Uterus (tissue), 2 donors: ENCODE measurements at regions not wholly inside any gene's neighbourhood (a gene's known extent, or its start where the extent isn't known, plus 50 kb on each side); places are given as distances from the start of the nearest gene placed in this dataset.

Experiments used
- CTCF ChIP-seq, 4 experiments: fragments of 200-600 bp in 2 of 4; fragments of 450-650 bp in 2 of 4; sonication (generic) in 2 of 4; IDR thresholded peaks; one replicate each; pipeline ENCODE4 v1.5.1; 2016 to 2019; ENCODE audit warnings: antibody characterized with exemption in 4 of 4, mild to moderate bottlenecking in 2 of 4, moderate library complexity in 1 of 4
- POLR2A ChIP-seq, 2 donors: fragments of 450-650 bp; IDR thresholded peaks; one replicate each; pipeline ENCODE4 v1.6.1; 2016; ENCODE audit warnings: antibody characterized with exemption in 2 of 2, mild to moderate bottlenecking in 1 of 2, moderate library complexity in 1 of 2

- no peak for TF ChIP-seq POLR2A (IDR thresholded peaks at IDR 0.05)
- no peak for TF ChIP-seq CTCF (IDR thresholded peaks at IDR 0.05)
Observed at GRCh38 chr2:236816197-236817170, 246.9 kb downstream of the ACKR3 start.
